ENCODE measurements at regions not wholly inside any gene's neighbourhood (a gene's known extent, or its start where the extent isn't known, plus 50 kb on each side); places are given as distances from the start of the nearest gene placed in this dataset.
A peak's percentile ranks its signal among the peaks of the same experiment; 100 is the strongest.

GRCh38 chr17:70622368-70623260 lies 453.3 kb downstream of the KCNJ2 start:
- no peak overlapping the region for H3K9ac ChIP-seq (ENCODE audit: low read length)
- no peak overlapping the region for H3K4me2 ChIP-seq (ENCODE audit: low read length)
- H4K8ac ChIP-seq (ENCODE audit: low read depth, low read length), result no peak overlapping the region
- no peak overlapping the region for H3K23ac ChIP-seq (ENCODE audit: low read length)
- H3K27ac ChIP-seq (ENCODE audit: low read depth, low read length), result no peak overlapping the region
- no peaks in the 10 kb centered on the region for H3K9me3 ChIP-seq (ENCODE audit: insufficient read depth, low read depth, low read length)
- H3K27me3 ChIP-seq (ENCODE audit: insufficient read depth, low read length), result no peaks in the 10 kb centered on the region
- no peak overlapping the region for H2AK5ac ChIP-seq (ENCODE audit: low read length)
- H2BK5ac ChIP-seq (ENCODE audit: low read depth, low read length, poor library complexity), result no peak overlapping the region
- no peak overlapping the region for H2BK120ac ChIP-seq (ENCODE audit: insufficient read depth, low read length, poor library complexity)
- H3K4me1 ChIP-seq (ENCODE audit: control insufficient read depth in 1 of 2, insufficient read depth in 2 of 2, low read length in 2 of 2), result no peaks in the 10 kb centered on the region
- no peak overlapping the region for H4K12ac ChIP-seq (ENCODE audit: low read depth, low read length)
- peak; percentile 2 to 37 for DNase-seq
- no peaks in the 10 kb centered on the region for H3K79me1 ChIP-seq (ENCODE audit: low read length)
- H2AFZ ChIP-seq (ENCODE audit: insufficient read depth, low read length, poor library complexity), result no peak overlapping the region
- no peak overlapping the region for H3K4ac ChIP-seq (ENCODE audit: low read depth, low read length)
- no peak overlapping the region for H3K14ac ChIP-seq (ENCODE audit: low read length)
- H3K18ac ChIP-seq (ENCODE audit: low read length), result no peak overlapping the region
- no CpG with 5 or more reads among the region's 12 CpGs for WGBS (ENCODE audit: extremely low coverage, insufficient coverage, insufficient read length)
- no peak overlapping the region for H4K91ac ChIP-seq (ENCODE audit: low read depth, low read length)
- H3K79me2 ChIP-seq (ENCODE audit: control insufficient read depth, insufficient read depth, low read length, poor library complexity), result no peaks in the 10 kb centered on the region
- H3K4me3 ChIP-seq (ENCODE audit: low read depth, low read length), result no peak overlapping the region
- H3K36me3 ChIP-seq (ENCODE audit: control insufficient read depth in 1 of 2, insufficient read depth in 2 of 2, low read length in 2 of 2), result no peaks in the 10 kb centered on the region
- no peak overlapping the region for H2BK12ac ChIP-seq (ENCODE audit: low read length)

DNA sequence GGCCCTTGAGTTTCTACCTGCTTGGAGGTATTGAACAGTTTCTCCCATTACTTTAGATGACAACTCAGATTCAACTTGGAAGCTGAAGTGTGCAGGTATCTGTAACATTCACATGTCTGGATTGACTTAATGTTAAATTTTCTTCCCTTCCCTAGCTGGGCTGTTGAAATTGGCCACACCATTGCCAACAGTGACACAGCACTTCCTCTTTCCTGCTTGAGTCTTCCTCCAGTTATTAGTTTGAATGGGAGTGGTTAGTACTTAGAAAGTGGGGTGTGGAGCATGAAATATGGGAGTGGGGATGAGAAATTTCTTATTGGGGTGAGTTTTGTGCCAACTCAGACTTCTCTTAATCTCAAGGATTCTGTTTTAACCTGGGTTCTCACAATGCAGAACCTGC lies 454.9 kb downstream of the KCNJ2 start:
- Histone ChIP-seq H3K4ac (ENCODE audit: low read depth, low read length) (no peak overlapping the region), H4K91ac (ENCODE audit: low read depth, low read length) (no peak overlapping the region), H3K23ac (ENCODE audit: low read length) (no peak overlapping the region)

GRCh38 chr17:70629902-70630301 lies 460.6 kb downstream of the KCNJ2 start:
- H3K4me1 ChIP-seq (ENCODE audit: control insufficient read depth in 1 of 2, insufficient read depth in 2 of 2, low read length in 2 of 2), result no peaks in the 10 kb centered on the region
- H3K79me2 ChIP-seq (ENCODE audit: control insufficient read depth, insufficient read depth, low read length, poor library complexity), result no peaks in the 10 kb centered on the region
- no peak overlapping the region for H3K4ac ChIP-seq (ENCODE audit: low read depth, low read length)
- H2BK120ac ChIP-seq (ENCODE audit: insufficient read depth, low read length, poor library complexity), result no peak overlapping the region
- no peak overlapping the region for H2BK12ac ChIP-seq (ENCODE audit: low read length)
- no peaks in the 10 kb centered on the region for H3K9me3 ChIP-seq (ENCODE audit: insufficient read depth, low read depth, low read length)
- WGBS (ENCODE audit: extremely low coverage, insufficient coverage, insufficient read length), result no CpG with 5 or more reads among the region's 4 CpGs
- H4K8ac ChIP-seq (ENCODE audit: low read depth, low read length), result no peak overlapping the region
- no peak overlapping the region for H2AK5ac ChIP-seq (ENCODE audit: low read length)
- H4K12ac ChIP-seq (ENCODE audit: low read depth, low read length), result no peak overlapping the region
- no peak overlapping the region for H3K9ac ChIP-seq (ENCODE audit: low read length)
- H2BK5ac ChIP-seq (ENCODE audit: low read depth, low read length, poor library complexity), result no peak overlapping the region
- DNase-seq, result no peak
- no peak overlapping the region for H3K18ac ChIP-seq (ENCODE audit: low read length)
- no peak overlapping the region for H4K91ac ChIP-seq (ENCODE audit: low read depth, low read length)
- no peaks in the 10 kb centered on the region for H3K27me3 ChIP-seq (ENCODE audit: insufficient read depth, low read length)
- no peaks in the 10 kb centered on the region for H3K36me3 ChIP-seq (ENCODE audit: control insufficient read depth in 1 of 2, insufficient read depth in 2 of 2, low read length in 2 of 2)
- H3K14ac ChIP-seq (ENCODE audit: low read length), result no peak overlapping the region
- no peak overlapping the region for H3K4me2 ChIP-seq (ENCODE audit: low read length)
- H3K27ac ChIP-seq (ENCODE audit: low read depth, low read length), result no peak overlapping the region
- H3K4me3 ChIP-seq (ENCODE audit: low read depth, low read length), result no peak overlapping the region
- no peak overlapping the region for H3K23ac ChIP-seq (ENCODE audit: low read length)
- no peaks in the 10 kb centered on the region for H3K79me1 ChIP-seq (ENCODE audit: low read length)
- H2AFZ ChIP-seq (ENCODE audit: insufficient read depth, low read length, poor library complexity), result no peak overlapping the region

More for the DNA sequence above, 454.9 kb downstream of the KCNJ2 start:
- H3K79me2 ChIP-seq (ENCODE audit: control insufficient read depth, insufficient read depth, low read length, poor library complexity), result no peaks in the 10 kb centered on the region
- no peak overlapping the region for H3K18ac ChIP-seq (ENCODE audit: low read length)
- no peak overlapping the region for H3K4me3 ChIP-seq (ENCODE audit: low read depth, low read length)
- no peak overlapping the region for H2BK5ac ChIP-seq (ENCODE audit: low read depth, low read length, poor library complexity)
- no peak overlapping the region for H2AFZ ChIP-seq (ENCODE audit: insufficient read depth, low read length, poor library complexity)
- H3K27ac ChIP-seq (ENCODE audit: low read depth, low read length), result no peak overlapping the region
- H3K4me2 ChIP-seq (ENCODE audit: low read length), result no peak overlapping the region
- H3K14ac ChIP-seq (ENCODE audit: low read length), result no peak overlapping the region
- H3K9me3 ChIP-seq (ENCODE audit: insufficient read depth, low read depth, low read length), result no peaks in the 10 kb centered on the region
- H3K4me1 ChIP-seq (ENCODE audit: control insufficient read depth in 1 of 2, insufficient read depth in 2 of 2, low read length in 2 of 2), result no peaks in the 10 kb centered on the region
- H3K9ac ChIP-seq (ENCODE audit: low read length), result no peak overlapping the region
- no peaks in the 10 kb centered on the region for H3K27me3 ChIP-seq (ENCODE audit: insufficient read depth, low read length)
- no peak for DNase-seq
- no peak overlapping the region for H4K8ac ChIP-seq (ENCODE audit: low read depth, low read length)
- H3K79me1 ChIP-seq (ENCODE audit: low read length), result no peaks in the 10 kb centered on the region
- no peaks in the 10 kb centered on the region for H3K36me3 ChIP-seq (ENCODE audit: control insufficient read depth in 1 of 2, insufficient read depth in 2 of 2, low read length in 2 of 2)
- H4K12ac ChIP-seq (ENCODE audit: low read depth, low read length), result no peak overlapping the region
- H2AK5ac ChIP-seq (ENCODE audit: low read length), result no peak overlapping the region
- no peak overlapping the region for H2BK12ac ChIP-seq (ENCODE audit: low read length)
- H2BK120ac ChIP-seq (ENCODE audit: insufficient read depth, low read length, poor library complexity), result no peak overlapping the region

DNA sequence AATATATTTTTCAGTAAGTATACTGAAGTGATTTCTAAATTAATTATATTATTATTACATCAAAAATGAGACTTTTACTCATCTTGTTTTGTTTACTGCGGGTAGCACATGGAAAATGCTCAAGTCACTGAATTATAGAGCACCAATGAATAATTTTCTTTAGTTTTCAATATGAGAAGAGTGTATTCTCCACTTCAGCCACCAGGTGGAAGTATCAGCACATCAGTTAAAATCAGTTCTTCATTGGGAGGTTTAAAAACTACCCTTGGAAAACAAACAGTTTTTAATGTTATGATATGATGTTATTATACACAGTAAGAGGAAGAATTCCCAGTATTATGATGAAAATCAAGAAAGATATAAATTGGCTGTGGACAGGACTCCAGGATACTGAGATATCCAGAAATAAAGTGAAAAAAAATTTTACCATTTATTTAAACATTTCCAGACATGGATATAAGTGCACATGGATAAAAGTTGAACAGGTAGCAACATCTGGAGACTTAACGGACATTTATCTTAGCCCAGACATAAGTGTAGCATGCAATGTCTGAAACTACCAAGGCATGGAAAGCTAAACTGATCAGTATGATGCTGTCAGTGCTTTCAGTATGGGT lies 467.3 kb downstream of the KCNJ2 start:
- no peaks in the 10 kb centered on the region for H3K79me1 ChIP-seq (ENCODE audit: low read length)
- H3K14ac ChIP-seq (ENCODE audit: low read length), result no peak overlapping the region
- no peak overlapping the region for H3K23ac ChIP-seq (ENCODE audit: low read length)
- H3K4me1 ChIP-seq (ENCODE audit: control insufficient read depth in 1 of 2, insufficient read depth in 2 of 2, low read length in 2 of 2), result no peaks in the 10 kb centered on the region
- H2AK5ac ChIP-seq (ENCODE audit: low read length), result no peak overlapping the region
- no peak overlapping the region for H4K8ac ChIP-seq (ENCODE audit: low read depth, low read length)
- no peak overlapping the region for H3K4me3 ChIP-seq (ENCODE audit: low read depth, low read length)
- H2AFZ ChIP-seq (ENCODE audit: insufficient read depth, low read length, poor library complexity), result no peak overlapping the region
- H3K9me3 ChIP-seq (ENCODE audit: insufficient read depth, low read depth, low read length), result no peaks in the 10 kb centered on the region
- no peak overlapping the region for H4K12ac ChIP-seq (ENCODE audit: low read depth, low read length)
- H4K91ac ChIP-seq (ENCODE audit: low read depth, low read length), result no peak overlapping the region
- no peak overlapping the region for H2BK12ac ChIP-seq (ENCODE audit: low read length)
- no CpG with 5 or more reads among the region's 2 CpGs for WGBS (ENCODE audit: extremely low coverage, insufficient coverage, insufficient read length)
- H3K9ac ChIP-seq (ENCODE audit: low read length), result no peak overlapping the region
- no peaks in the 10 kb centered on the region for H3K79me2 ChIP-seq (ENCODE audit: control insufficient read depth, insufficient read depth, low read length, poor library complexity)
- H3K18ac ChIP-seq (ENCODE audit: low read length), result no peak overlapping the region
- no peak overlapping the region for H2BK120ac ChIP-seq (ENCODE audit: insufficient read depth, low read length, poor library complexity)
- no peaks in the 10 kb centered on the region for H3K36me3 ChIP-seq (ENCODE audit: control insufficient read depth in 1 of 2, insufficient read depth in 2 of 2, low read length in 2 of 2)
- H3K4me2 ChIP-seq (ENCODE audit: low read length), result no peak overlapping the region
- no peak overlapping the region for H2BK5ac ChIP-seq (ENCODE audit: low read depth, low read length, poor library complexity)
- H3K27me3 ChIP-seq (ENCODE audit: insufficient read depth, low read length), result no peaks in the 10 kb centered on the region
- DNase-seq, result peak in 1 of 2 donors; percentile 78
- no peak overlapping the region for H3K4ac ChIP-seq (ENCODE audit: low read depth, low read length)
- no peak overlapping the region for H3K27ac ChIP-seq (ENCODE audit: low read depth, low read length)
